NT2/D1 (cell line): ENCODE measurements at regions not wholly inside any gene's neighbourhood (a gene's known extent, or its start where the extent isn't known, plus 50 kb on each side); places are given as distances from the start of the nearest gene placed in this dataset.

Source experiments
- YY1 ChIP-seq: IDR thresholded peaks from 2 replicates; pipeline ENCODE4 v1.6.1; 2011; ENCODE audit not compliant: insufficient read length, insufficient read depth
- ZNF274 ChIP-seq: IDR thresholded peaks from 2 replicates; pipeline ENCODE4 v1.6.1; 2011; ENCODE audit warnings: mild to moderate bottlenecking, low read depth, low read length

DNA sequence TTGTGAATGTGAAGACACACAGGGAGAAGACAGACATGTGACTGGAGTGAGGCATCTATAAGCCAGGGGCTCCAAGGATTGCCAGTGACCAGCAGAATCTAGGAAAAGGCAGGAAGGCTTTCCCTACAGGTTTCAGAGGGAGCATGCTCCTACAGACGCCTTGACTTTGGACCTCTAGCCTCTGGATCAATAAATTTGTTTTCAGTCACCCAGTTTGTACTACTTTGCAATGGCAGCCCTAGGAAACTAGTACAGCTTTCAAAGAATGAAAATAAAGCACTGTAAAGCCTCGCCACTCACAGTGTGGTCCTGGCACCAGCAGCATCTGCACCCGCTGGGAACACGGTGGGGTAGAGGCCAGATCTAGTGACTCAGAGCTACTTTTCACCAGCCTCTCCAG, 510.0 kb downstream of the LTN1 start:
- TF ChIP-seq YY1 (no peak), ZNF274 (no peak)
